K562 (cell line): ENCODE measurements at regions not wholly inside any gene's neighbourhood (a gene's known extent, or its start where the extent isn't known, plus 50 kb on each side); places are given as distances from the start of the nearest gene placed in this dataset.

Source experiments
- ATAC-seq: fragments of 200-7000 bp; cut with Tn5 transposase; 3 replicates; pipeline ENCODE4 v1.9.1; 2020; ENCODE audit warnings: moderate library complexity
- BruUV-seq: library from RNA; stranded (reverse); fragments of 400-500 nt; replicated peaks from 2 replicates; lab custom pipeline; 2021; lab: Mats Ljungman, UMichigan
- CTCF ChIA-PET: fragments of 300-600 bp; formaldehyde crosslinking; extraction: SDS; loops from one replicate; lab custom pipeline; 2021; ENCODE audit warnings: low intra/inter-chr PET ratio; lab: Yijun Ruan, JAX
- POLR2A ChIA-PET: fragments of 300-600, 350-650 bp; sonication (Branson Sonifier 250); formaldehyde crosslinking; extraction: SDS; loops from one replicate; lab custom pipeline; 2021; ENCODE audit warnings: antibody characterized with exemption, inconsistent platforms; lab: Yijun Ruan, JAX
- DNase-seq, 4 experiments: peaks; one replicate each; pipeline versions ENCODE4 v3.0.0 to v3.0.0-alpha.2; 2011 to 2018; ENCODE audit warnings: low spot score in 3 of 4, mixed read lengths in 3 of 4; ENCODE audit errors: extremely low read depth in 1 of 4
- FAIRE-seq: peaks from 2 replicates; lab custom pipeline; 2011; peaks lifted over from hg19 to GRCh38; lab: Jason Lieb, UNC
- H2AFZ ChIP-seq: 2 replicates; pipeline ENCODE4 v1.6.0; 2011; ENCODE audit warnings: low read depth, low read length, control low read depth, inconsistent platforms
- H3K27ac ChIP-seq: fragments of 200-600 bp; 3 replicates; pipeline ENCODE4 v1.8.0; 2011; ENCODE audit warnings: low read depth, mild to moderate bottlenecking, control low read depth, inconsistent platforms, low read length, moderate library complexity, mixed read lengths; ENCODE audit errors: extremely low read depth
- H3K27me3 ChIP-seq, 2 experiments: fragments of 300-600 bp in 1 of 2; 2 replicates in 1 of 2; 3 replicates in 1 of 2; pipeline versions ENCODE4 v1.6.0 to v1.8.0; 2011; ENCODE audit warnings: inconsistent platforms in 2 of 2, low read length in 2 of 2, mild to moderate bottlenecking in 1 of 2, mixed read lengths in 1 of 2, moderate library complexity in 1 of 2; ENCODE audit not compliant: control insufficient read depth in 2 of 2, insufficient read depth in 2 of 2
- H3K36me3 ChIP-seq: fragments of 300-600 bp; 3 replicates; pipeline ENCODE4 v1.8.0; 2011; ENCODE audit warnings: mild to moderate bottlenecking, low read length, inconsistent platforms; ENCODE audit not compliant: control insufficient read depth, insufficient read depth
- H3K4me1 ChIP-seq, 2 experiments: fragments of 200-600 bp in 1 of 2; replicated peaks in 1 of 2; 2 replicates in 1 of 2; 3 replicates in 1 of 2; pipeline versions ENCODE4 v1.5.1 to v1.8.0; 2011; ENCODE audit warnings: inconsistent platforms in 2 of 2, low read length in 2 of 2, mild to moderate bottlenecking in 1 of 2, mixed read lengths in 1 of 2, moderate library complexity in 1 of 2; ENCODE audit not compliant: control insufficient read depth in 2 of 2, insufficient read depth in 2 of 2
- H3K4me2 ChIP-seq: 2 replicates; pipeline ENCODE4 v1.6.1; 2011; ENCODE audit warnings: low read length, control low read depth, inconsistent platforms, mixed read lengths; ENCODE audit not compliant: insufficient read depth
- H3K4me3 ChIP-seq: fragments of 200-600 bp; sonication (generic), shearing (Covaris generic); 2 replicates; pipeline ENCODE4 v1.5.1; 2016; ENCODE audit warnings: control low read depth, inconsistent platforms
- H3K79me2 ChIP-seq: fragments of 200-600 bp; 3 replicates; pipeline ENCODE4 v1.8.0; 2011; ENCODE audit warnings: low read length, inconsistent platforms; ENCODE audit not compliant: control insufficient read depth, insufficient read depth
- H3K9ac ChIP-seq, 2 experiments: 2 replicates each; pipeline versions ENCODE4 v1.6.0 to v1.6.1; 2011; ENCODE audit warnings: low read depth in 2 of 2, low read length in 2 of 2, control low read depth in 1 of 2, inconsistent platforms in 1 of 2, mild to moderate bottlenecking in 1 of 2, mixed read lengths in 1 of 2; ENCODE audit not compliant: insufficient read depth in 1 of 2
- H3K9me1 ChIP-seq: one replicate; pipeline ENCODE4 v1.6.0; 2011; ENCODE audit warnings: inconsistent platforms, mild to moderate bottlenecking, low read length, moderate library complexity; ENCODE audit not compliant: control insufficient read depth, insufficient read depth
- H3K9me3 ChIP-seq: replicated peaks from 2 replicates; pipeline ENCODE4 v1.5.1; 2011; ENCODE audit warnings: low read depth, low read length, inconsistent platforms; ENCODE audit not compliant: control insufficient read depth, insufficient read depth
- H4K20me1 ChIP-seq: replicated peaks from 2 replicates; pipeline ENCODE4 v1.6.1; 2011; ENCODE audit warnings: low read length, inconsistent platforms, mixed read lengths; ENCODE audit not compliant: control insufficient read depth, insufficient read depth
- CBX2 ChIP-seq: fragments of 200-600 bp; sonication (generic); IDR thresholded peaks from one replicate; pipeline ENCODE4 v1.6.1; 2012; ENCODE audit warnings: mild to moderate bottlenecking, low read length, inconsistent platforms; ENCODE audit not compliant: insufficient read depth, poor library complexity, severe bottlenecking
- CBX8 ChIP-seq: fragments of 200-600 bp; sonication (generic); IDR thresholded peaks from 2 replicates; pipeline ENCODE4 v1.6.1; 2012; ENCODE audit warnings: borderline replicate concordance, mixed run types, low read depth, mild to moderate bottlenecking, moderate library complexity, mixed read lengths, low read length, control low read depth, inconsistent platforms; ENCODE audit not compliant: poor library complexity, severe bottlenecking; ENCODE audit errors: extremely low read depth
- CEBPB ChIP-seq: fragments of 450-650 bp; IDR thresholded peaks from 2 replicates; pipeline ENCODE4 v1.6.1; 2016; ENCODE audit warnings: missing genetic modification characterization, missing compliant biosample characterization
- CEBPG ChIP-seq, 3 experiments: fragments of 200-800 bp in 1 of 3; sonication (Bioruptor generic) in 1 of 3; sonication (generic) in 1 of 3; formaldehyde crosslinking in 1 of 3; IDR thresholded peaks in 2 of 3; conservative IDR thresholded peaks in 1 of 3; 2 replicates each; pipeline versions ENCODE4 v1.6.1 to v1.8.0; 2016 to 2022; ENCODE audit warnings: missing compliant biosample characterization in 2 of 3, missing genetic modification characterization in 2 of 3, mild to moderate bottlenecking in 1 of 3, missing genetic modification reagents in 1 of 3
- DACH1 ChIP-seq: fragments of 450-650 bp; IDR thresholded peaks from 2 replicates; pipeline ENCODE4 v1.6.1; 2018; ENCODE audit not compliant: partially characterized antibody
- EZH2 ChIP-seq: IDR thresholded peaks from 2 replicates; pipeline ENCODE4 v1.6.1; 2012; ENCODE audit warnings: low read depth, mild to moderate bottlenecking, inconsistent platforms, low read length, borderline replicate concordance
- GABPA ChIP-seq: fragments of 200-800 bp; sonication (Bioruptor generic); conservative IDR thresholded peaks from 2 replicates; pipeline ENCODE4 v1.6.1; 2016; ENCODE audit warnings: low read depth, missing genetic modification characterization, missing compliant biosample characterization
- ZSCAN32 ChIP-seq: fragments of 450-650 bp; formaldehyde crosslinking; IDR thresholded peaks from 2 replicates; pipeline ENCODE4 v1.4.0; 2020; ENCODE audit warnings: mild to moderate bottlenecking, moderate library complexity
- WGBS: fragments of 100-300 bp; shearing (Covaris generic); methylation state at CpG from one replicate; pipeline ENCODE4 v1.1.6; 2016; ENCODE audit warnings: low coverage, mixed read lengths; ENCODE audit not compliant: insufficient coverage; ENCODE audit errors: missing lambda C conversion rate; 5-methylcytosine and 5-hydroxymethylcytosine counted together
- in situ Hi-C: fragments of 300-500 bp; cut with MboI; formaldehyde crosslinking; loops from 4 replicates; pipeline ENCODE4 v1.15.0; 2018; ENCODE audit warnings: inconsistent platforms, mixed read lengths
- intact Hi-C: fragments of 100-400 bp; cut with micrococcal nuclease; formaldehyde crosslinking; loops from 2 replicates; pipeline ENCODE4 v1.14.2; 2022
- TF ChIP-seq, protein P1 (sequence below): sonication (generic); formaldehyde crosslinking; IDR thresholded peaks from 2 replicates; pipeline ENCODE4 v1.8.1; 2023; ENCODE audit warnings: mild to moderate bottlenecking, missing genetic modification reagents, moderate library complexity

DNA sequence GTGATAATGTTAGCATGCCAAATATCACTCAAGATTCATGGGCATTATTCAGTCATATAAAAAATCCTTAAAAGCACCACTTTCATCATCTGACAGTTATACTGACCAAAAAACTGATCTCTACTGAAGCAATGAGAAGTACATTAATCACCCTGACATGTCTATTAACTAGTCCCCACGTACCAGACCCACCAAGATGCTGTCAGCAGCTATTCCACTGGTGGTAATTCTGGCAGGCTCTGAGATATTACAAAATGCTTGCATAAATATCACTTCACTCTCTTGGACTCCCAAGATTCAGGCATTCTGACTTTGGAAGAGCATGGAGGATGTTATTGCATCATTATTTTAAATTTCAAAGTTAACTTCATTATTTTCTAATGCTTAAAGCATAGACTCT, 717.0 kb downstream of the DNAH5 start:
- no peak overlapping the region for H2AFZ ChIP-seq
- H3K4me2 ChIP-seq = no peak overlapping the region
- no peak for TF ChIP-seq GABPA (tag)
- TF ChIP-seq CBX8 = no peak
- TF ChIP-seq, protein P1, sequence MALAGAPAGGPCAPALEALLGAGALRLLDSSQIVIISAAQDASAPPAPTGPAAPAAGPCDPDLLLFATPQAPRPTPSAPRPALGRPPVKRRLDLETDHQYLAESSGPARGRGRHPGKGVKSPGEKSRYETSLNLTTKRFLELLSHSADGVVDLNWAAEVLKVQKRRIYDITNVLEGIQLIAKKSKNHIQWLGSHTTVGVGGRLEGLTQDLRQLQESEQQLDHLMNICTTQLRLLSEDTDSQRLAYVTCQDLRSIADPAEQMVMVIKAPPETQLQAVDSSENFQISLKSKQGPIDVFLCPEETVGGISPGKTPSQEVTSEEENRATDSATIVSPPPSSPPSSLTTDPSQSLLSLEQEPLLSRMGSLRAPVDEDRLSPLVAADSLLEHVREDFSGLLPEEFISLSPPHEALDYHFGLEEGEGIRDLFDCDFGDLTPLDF (CRISPR knock-in tag) = no peak
- TF ChIP-seq CEBPG (CRISPR knock-in tag; IDR thresholded peaks at IDR 0.05) = no peak
- peak; percentile 29 to 80; a peak in 3 of 4 replicates for TF ChIP-seq CEBPG (tag; conservative IDR thresholded peaks at IDR 0.05 in 1 of 2, IDR thresholded peaks at IDR 0.05 in 1 of 2)
- peak; percentile 41; the same call in 1 of the 2 replicates for TF ChIP-seq ZSCAN32 (CRISPR knock-in tag)
- TF ChIP-seq EZH2 = no peak
- no peak for TF ChIP-seq DACH1
- TF ChIP-seq CBX2 = no peak
- 0 out of 2 replicates have a peak, but pooled peaks have one; percentile 18 for TF ChIP-seq CEBPB (tag)
- no peaks in the 10 kb centered on the region for H3K36me3 ChIP-seq
- H3K9me1 ChIP-seq = no peaks in the 10 kb centered on the region
- H3K27me3 ChIP-seq = no peaks in the 10 kb centered on the region
- intact Hi-C loops = no loop called here
- no peak for ATAC-seq
- DNase-seq = no peak
- no peaks in the 10 kb centered on the region for H3K4me1 ChIP-seq
- CTCF ChIA-PET = no interaction called here
- no peak overlapping the region for H3K4me3 ChIP-seq
- H3K27ac ChIP-seq = no peak overlapping the region
- no peak overlapping the region for H3K9ac ChIP-seq
- 5% methylated on average over 1 of the region's 1 CpG for WGBS
- no TSS peak for BruUV-seq
- in situ Hi-C loops = no loop called here
- no peaks in the 10 kb centered on the region for H3K9me3 ChIP-seq
- no peaks in the 10 kb centered on the region for H3K79me2 ChIP-seq
- POLR2A ChIA-PET = no interaction called here
- FAIRE-seq = no peak
- no peaks in the 10 kb centered on the region for H4K20me1 ChIP-seq
